IPS-18c (cell line): ENCODE measurements at regions not wholly inside any gene's neighbourhood (a gene's known extent, or its start where the extent isn't known, plus 50 kb on each side); places are given as distances from the start of the nearest gene placed in this dataset.
"Not testable (repeated sequence)": the region's sequence is repeated elsewhere in the genome, so short reads cannot be mapped to it uniquely, and the experiment has no call there.

ENCODE experiments used
- H3K4me3 ChIP-seq: 2 replicates; pipeline ENCODE4 v1.7.0; 2013; ENCODE audit warnings: low read depth, mild to moderate bottlenecking, low read length, moderate library complexity; ENCODE audit not compliant: insufficient read depth
- H3K9me3 ChIP-seq: one replicate; pipeline ENCODE4 v1.6.1; 2013; ENCODE audit warnings: mild to moderate bottlenecking, low read length, moderate library complexity; ENCODE audit not compliant: control insufficient read depth, insufficient read depth

DNA sequence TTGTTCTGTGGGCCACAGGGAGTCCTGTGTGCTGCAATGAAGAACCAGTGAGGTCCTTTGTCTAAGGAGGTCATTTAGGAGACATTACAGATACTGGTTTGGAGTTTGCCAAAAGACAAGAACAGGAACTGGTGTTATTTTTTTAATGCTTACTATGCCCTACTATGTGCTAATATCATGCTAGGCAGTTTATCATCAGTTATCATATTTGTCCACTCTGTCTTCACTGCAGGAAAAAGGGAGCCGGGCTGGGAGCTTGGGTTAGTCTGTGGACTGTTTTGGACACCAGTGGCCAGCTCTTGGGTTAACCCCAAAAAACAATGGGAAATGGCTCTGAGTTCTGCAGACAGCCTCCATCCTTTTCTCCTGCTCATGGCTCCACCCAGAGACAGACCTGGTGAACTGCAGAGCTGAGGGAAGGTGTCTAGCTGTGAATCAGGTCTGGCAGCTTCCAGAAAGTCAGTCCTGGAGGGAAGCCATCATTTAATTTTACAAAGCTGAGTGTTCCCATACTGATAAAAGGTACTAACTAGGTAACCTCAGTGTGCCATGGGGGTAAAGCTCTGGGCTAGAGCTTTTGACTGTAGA lies 101.2 kb upstream of the ZNF746 start:
- H3K4me3 ChIP-seq, result no peak overlapping the region
- no peaks in the 10 kb centered on the region for H3K9me3 ChIP-seq

DNA sequence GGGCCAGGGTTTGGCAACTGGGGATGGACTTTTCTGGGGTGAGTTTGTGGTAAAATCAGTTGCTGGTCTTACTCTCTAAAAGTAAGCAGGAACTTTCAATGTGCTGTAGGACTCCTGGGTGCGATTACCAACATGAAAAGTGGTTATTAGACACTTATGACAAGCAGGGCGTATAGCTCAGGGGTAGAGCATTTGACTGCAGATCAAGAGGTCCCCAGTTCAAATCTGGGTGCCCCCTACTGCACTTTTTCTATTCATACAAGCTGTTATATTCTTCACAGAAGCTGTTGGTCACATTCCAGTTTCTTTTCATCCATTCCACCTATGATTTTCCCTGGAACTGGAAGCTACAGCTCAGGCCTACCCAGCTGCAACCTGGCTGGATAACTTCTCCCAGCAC lies 100.2 kb upstream of the ZNF746 start:
- H3K9me3 ChIP-seq, H3K4me3 ChIP-seq: not testable (repeated sequence)

DNA sequence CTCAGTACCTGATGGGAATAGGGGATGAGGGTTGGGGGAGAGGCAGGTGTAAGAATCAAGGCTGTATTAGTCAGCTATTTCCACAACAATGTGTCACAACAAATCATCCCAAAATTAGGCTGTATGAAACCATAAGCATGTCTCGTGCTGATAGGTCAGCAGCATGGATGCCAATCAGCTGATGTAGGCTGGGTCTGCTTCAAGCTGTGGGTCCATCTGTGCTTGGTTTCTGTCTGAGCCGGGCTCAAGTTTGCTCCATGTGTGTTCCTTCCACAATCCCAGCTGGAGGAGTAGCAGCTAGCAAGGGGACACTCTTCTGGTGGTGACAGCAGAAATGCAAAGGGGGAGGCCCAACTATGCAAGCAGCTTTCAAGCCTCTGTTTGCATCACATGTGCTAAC lies 97.9 kb upstream of the ZNF746 start:
- Histone ChIP-seq H3K4me3 (no peak overlapping the region), H3K9me3 (no peaks in the 10 kb centered on the region)

DNA sequence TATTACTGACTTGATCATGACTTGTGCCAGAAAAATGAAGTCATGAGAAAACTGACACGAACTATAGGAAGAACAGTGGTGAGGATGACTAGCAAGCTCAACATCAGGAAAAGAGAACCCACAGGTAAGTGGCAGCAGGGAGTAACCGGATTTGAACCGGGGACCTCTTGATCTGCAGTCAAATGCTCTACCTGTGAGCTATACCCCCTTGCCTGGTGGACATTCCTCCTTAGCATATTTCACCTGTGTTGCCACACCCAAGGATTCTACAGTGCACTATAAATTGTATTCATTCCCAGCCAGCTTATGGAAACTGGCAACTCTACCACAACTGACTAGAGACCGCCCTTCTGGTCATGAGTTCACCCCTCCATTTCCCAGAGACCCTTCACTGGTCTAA lies 97.5 kb upstream of the ZNF746 start:
- Histone ChIP-seq H3K9me3 (no peaks in the 10 kb centered on the region), H3K4me3 (no peak overlapping the region)

DNA sequence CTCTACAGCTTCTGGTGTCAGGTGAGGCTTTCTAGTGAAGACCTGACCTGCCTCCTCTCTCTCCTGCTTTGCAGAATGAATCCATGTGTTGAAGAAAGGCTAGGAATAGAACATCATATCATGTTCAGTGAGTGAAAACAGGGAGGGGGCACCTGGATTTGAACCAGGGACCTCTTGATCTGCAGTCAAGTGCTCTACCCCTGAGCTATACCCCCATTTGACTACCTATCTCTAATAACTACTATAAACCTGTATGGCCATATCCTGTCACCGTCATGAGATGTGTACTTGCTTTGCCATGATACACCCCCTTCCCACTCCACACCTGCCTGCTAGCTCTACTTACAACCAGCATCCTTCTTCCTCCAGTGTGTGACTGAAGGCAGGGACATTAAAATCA lies 91.3 kb upstream of the ZNF746 start:
- Histone ChIP-seq H3K9me3 (no peaks in the 10 kb centered on the region), H3K4me3 (no peak overlapping the region)

DNA sequence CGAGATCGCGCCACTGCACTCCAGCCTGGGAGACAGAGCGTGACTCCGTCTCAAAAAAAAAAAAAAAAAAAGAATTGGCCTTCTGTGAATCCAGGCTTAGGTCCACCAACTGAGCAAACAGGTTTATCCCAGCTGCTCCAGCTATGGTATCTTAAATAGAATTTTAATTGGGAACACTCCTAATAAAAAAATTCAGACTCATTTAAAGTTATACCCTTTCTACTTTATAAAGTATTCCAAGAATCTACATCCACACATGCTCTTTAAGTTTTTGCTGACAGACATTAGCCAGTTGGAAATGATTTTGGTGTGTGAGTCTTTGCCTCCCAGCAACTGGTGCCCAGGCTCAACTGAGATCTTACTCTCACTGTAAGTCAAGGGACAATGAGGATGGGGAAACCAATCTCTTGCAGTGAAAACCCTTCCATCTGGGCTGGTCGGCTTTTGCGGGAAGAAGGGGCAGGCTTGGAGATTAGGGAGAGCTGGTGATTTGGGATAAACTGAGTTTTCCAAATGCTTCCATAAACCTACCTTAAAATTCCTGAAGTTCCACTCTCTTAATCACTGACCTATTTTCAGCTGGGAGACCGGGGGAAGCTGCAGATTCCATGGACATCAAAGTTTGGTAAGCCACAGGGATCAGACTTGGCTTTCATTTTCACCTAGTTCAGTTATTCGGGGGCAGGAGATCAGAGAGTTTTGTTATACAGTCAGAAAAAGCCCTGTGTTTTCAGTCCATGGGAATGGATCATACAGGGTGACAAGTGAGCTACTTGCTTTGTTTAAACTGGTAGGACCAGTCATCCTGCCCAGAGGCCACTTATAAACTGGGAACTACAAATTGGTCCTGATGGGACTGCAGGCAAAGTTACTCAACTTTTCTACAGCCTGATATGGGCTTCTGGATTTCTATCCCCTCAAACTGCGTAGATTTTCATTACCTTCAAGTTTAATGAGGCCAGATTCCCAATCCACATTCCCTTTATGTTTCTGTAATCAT lies 89.3 kb upstream of the ZNF746 start:
- H3K9me3 ChIP-seq, result no peaks in the 10 kb centered on the region
- no peak overlapping the region for H3K4me3 ChIP-seq

DNA sequence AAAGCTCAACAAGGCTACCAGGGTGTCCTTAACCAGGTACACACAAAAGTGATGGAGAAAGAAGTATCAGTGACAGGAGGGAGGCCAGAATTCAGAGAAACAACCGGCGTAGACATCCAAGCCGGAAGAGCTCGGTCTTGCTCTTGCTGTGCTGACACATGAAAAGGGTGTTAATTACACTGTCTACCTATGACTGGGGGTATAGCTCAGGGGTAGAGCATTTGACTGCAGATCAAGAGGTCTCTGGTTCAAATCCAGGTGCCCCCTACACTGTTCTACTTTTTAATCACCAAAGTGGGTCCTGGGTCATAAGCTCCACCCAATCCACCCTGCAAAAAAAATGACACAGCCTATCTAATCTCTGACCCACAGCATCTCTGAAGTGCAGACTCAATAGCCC lies 86.9 kb upstream of the ZNF746 start:
- H3K9me3 ChIP-seq, result peaks cover 12% of the 10 kb centered on the region

DNA sequence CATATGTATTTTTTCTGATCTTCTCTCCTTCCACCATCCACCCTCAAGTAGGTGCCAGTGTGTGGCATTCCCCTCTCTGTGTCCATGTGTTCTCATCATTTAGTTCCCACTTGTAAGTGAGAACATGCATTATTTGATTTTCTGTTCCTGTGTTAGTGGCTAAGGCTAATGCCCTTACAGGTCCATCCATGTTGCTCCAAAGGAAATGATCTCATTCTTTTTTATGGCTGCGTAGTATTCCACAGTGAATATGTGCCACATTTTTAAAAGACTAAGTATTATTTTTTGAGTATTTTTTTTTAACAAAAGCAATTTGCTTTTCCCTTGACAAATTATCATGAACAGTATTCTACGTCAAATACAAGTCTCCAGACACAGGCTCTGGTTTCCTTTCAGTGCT lies 86.4 kb upstream of the ZNF746 start:
- H3K4me3 ChIP-seq, result no peak overlapping the region
- H3K9me3 ChIP-seq, result peaks cover 18% of the 10 kb centered on the region

More for the DNA sequence above, 86.9 kb upstream of the ZNF746 start:
- no peak overlapping the region for H3K4me3 ChIP-seq

DNA sequence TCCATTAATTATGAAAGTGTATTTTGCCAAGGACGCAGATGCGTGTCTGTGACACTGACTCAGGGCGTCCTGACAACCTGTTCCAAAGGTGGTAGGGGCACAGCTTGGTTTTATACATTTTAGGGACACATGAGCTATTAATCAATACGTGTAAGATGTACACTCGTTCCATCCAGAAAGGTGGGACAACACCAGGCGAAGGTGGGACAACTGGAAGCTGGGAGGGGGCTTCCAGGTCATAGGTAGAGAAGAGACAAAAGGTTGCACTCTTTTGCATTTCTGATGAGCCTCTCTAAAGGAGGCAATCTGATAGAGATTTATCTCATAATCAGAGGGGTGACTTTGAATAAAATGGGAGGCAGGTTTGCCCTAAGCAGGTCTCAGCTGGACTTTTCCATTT lies 82.7 kb upstream of the ZNF746 start:
- H3K9me3 ChIP-seq, result peaks cover 25% of the 10 kb centered on the region
- no peak overlapping the region for H3K4me3 ChIP-seq

DNA sequence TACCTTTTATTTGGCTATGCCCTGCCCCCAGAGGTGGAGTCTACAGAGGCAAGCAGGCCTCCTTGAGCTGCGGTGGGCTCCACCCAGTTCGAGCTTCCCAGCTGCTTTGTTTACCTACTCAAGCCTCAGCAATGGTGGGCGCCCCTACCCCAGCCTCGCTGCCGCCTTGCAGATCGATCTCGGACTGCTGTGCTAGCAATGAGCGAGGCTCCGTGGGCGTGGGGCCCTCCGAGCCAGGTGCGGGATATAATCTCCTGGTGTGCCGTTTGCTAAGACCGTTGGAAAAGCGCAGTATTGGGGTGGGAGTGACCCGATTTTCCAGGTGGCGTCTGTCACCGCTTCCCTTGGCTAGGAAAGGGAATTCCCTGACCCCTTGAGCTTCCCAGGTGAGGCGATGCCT lies 81.8 kb upstream of the ZNF746 start:
- peaks cover 25% of the 10 kb centered on the region for H3K9me3 ChIP-seq

DNA sequence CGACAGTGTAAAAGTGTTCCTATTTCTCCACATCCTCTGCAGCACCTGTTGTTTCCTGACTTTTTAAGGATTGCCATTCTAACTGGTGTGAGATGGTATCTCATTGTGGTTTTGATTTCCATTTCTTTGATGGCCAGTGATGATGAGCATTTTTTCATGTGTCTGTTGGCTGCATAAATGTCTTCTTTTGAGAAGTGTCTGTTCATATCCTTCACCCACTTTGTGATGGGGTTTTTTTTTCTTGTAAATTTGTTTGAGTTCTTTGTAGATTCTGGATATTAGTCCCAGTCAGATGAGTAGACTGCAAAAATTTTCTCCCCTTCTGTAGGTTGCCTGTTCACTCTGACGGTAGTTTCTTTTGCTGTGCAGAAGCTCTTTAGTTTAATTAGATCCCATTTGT lies 76.8 kb upstream of the ZNF746 start:
- not testable (repeated sequence) for H3K4me3 ChIP-seq
- H3K9me3 ChIP-seq, result peaks cover 26% of the 10 kb centered on the region

More for the DNA sequence above, 81.8 kb upstream of the ZNF746 start:
- H3K4me3 ChIP-seq, result not testable (repeated sequence)

DNA sequence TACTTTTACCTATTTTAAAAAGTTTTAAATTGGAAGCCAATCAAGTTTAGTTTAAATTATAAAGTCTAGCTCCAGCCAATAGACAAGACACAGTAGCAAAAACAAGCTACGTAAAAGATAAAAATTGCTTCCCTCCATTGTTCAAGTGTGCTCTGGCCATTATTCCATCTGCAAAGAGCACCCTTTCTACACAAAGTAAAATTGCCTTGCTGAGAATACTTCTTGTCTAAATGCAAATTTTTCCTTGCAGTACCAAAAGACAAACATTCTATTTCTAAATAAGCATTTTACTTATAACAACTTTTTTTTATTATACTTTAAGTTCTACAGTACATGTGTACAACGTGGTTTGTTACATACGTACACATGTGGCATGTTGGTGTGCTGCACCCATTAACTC lies 75.9 kb upstream of the ZNF746 start:
- Histone ChIP-seq H3K9me3 (peaks cover 19% of the 10 kb centered on the region), H3K4me3 (no peak overlapping the region)

DNA sequence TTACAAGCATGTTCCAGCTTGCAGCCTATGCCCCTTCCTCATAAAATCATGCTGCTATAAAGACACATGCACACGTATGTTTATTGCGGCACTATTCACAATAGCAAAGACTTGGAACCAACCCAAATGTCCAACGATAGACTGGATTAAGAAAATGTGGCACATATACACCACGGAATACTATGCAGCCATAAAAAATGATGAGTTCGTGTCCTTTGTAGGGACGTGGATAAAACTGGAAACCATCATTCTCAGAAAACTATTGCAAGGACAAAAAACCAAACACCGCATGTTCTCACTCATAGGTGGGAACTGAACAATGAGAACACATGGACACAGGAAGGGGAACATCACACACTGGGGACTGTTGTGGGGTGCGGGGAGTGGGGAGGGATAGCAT lies 75.3 kb upstream of the ZNF746 start:
- not testable (repeated sequence) for H3K4me3 ChIP-seq
- H3K9me3 ChIP-seq, result peaks cover 16% of the 10 kb centered on the region

DNA sequence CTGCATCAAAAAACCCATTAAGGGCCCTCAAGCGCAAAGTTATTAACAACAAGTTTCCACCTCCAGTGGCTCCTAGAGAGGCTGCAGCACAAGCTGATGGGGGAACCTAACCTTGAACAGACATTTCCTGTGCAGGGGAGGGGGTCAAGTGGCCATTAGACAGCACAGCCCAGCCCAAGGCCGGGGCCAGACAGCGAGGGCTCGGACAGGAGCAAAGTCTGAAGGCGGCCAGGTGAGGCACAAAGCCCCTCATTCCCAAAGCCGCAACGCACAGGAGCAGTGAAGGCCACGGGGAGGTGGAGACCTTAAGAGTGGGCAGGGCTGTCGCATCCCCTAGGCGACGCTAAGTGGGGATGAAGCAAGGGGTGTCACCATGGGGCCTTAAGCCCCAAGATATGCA lies 73.2 kb upstream of the ZNF746 start:
- peaks cover 14% of the 10 kb centered on the region for H3K9me3 ChIP-seq
- H3K4me3 ChIP-seq, result no peak overlapping the region

DNA sequence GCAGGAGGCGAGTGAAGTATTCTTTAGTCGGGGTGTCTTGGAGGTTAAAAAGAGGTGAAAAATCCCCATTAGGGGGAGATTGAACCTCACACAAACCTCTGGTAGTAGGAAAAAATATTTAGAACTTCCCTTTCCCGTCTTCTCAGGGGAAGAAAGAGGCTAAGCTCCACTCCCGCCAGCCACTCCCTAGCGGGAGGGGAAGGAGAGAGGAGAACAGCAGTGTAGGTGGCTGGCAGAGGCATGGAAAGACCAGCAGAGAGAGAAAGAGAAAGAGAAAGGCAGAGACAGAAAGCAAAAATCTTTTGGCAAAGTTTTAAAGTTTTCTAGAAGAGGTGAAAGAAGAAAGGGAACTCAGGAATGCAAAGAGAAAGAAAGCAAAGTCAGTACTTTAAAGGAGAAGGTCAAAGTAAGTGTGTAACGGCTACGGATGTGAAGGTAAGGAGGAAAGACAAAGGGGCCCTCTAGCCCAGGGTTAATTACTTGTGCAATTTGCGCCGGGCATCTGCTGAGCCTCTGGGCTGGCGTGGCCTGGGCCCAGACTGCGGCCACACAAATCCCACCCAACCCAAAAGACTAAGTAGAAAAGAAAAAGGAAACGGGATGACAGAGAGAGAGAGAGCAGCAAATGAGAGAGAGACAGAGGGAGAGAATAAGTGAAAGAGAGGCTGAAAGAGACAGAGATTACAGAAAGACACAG lies 72.3 kb upstream of the ZNF746 start:
- Histone ChIP-seq H3K4me3 (no peak overlapping the region), H3K9me3 (peaks cover 14% of the 10 kb centered on the region)

DNA sequence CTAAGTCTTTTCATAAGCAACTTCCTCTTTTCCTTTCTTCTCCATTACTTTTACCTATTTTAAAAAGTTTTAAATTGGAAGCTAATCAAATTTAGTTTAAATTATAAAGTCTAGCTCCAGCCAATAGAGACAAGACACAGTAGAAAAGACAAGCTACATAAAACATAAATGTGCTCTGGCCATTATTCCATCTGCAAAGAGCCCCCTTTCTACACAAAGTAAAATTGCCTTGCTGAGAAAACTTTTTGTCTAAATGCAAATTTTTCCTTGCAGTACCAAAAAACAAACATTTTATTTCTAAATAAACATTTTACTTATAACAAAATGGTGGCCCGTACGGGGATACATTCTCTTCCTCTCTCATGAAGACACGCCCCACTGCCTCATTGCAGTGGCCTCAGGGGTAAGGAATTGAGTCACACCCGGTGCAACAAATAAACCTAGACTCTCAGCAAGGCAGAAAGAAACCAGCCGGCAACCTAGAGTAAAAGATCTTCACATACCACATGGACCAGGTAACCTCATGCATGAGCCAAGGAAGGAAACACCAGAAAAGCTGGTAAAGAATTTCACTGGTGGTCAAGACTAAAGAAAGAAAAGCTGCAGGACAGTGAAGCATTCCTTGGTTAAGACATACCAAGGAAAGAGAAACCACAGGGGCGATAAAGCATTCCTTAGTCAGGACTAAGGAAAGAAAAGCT lies 71.6 kb upstream of the ZNF746 start:
- Histone ChIP-seq H3K4me3 (no peak overlapping the region), H3K9me3 (peaks cover 14% of the 10 kb centered on the region)

DNA sequence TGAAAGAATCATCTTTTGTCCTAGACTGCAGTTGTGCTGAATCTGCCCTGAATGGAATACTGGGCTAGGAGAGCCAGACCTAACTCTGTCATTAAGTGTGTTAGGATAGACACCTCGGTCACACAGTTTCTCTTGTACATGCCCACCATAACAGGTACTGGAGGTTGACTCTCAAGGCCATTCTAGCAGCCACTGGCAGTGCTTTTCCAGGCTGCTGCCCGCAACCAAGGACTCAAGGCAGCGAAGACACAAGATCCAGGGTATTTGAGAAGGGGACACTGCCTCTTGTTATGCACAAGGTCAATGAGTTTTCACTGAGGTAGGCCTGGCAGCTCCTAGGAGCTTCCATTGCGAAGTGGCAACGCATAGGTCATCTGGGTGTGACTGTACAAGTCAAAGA lies 70.6 kb upstream of the ZNF746 start:
- Histone ChIP-seq H3K9me3 (peaks cover 11% of the 10 kb centered on the region), H3K4me3 (no peak overlapping the region)
